ENCODE measurements at regions not wholly inside any gene's neighbourhood (a gene's known extent, or its start where the extent isn't known, plus 50 kb on each side); places are given as distances from the start of the nearest gene placed in this dataset.

GRCh38 chr2:12177455-12178288 lies 431.2 kb downstream of the LPIN1 start:
- DNase-seq: no peak

- DNase-seq: no peak
Observed at GRCh38 chr2:12178289-12179080, 432.1 kb downstream of the LPIN1 start.

GRCh38 chr2:12180031-12180430 lies 433.6 kb downstream of the LPIN1 start:
- no peak for DNase-seq

GRCh38 chr2:12183032-12183645 lies 436.7 kb downstream of the LPIN1 start:
- DNase-seq: no peak

GRCh38 chr2:12192762-12193161 lies 446.3 kb downstream of the LPIN1 start:
- DNase-seq: no peak

- no peak for DNase-seq
Observed at GRCh38 chr2:12194968-12195367, 448.5 kb downstream of the LPIN1 start.

- no peak for DNase-seq
Observed at GRCh38 chr2:12196495-12196894, 450.1 kb downstream of the LPIN1 start.

- no peak for DNase-seq
Observed at GRCh38 chr2:12197133-12197532, 450.7 kb downstream of the LPIN1 start.

- DNase-seq: no peak
Observed at GRCh38 chr2:12199491-12200211, 453.2 kb downstream of the LPIN1 start.

GRCh38 chr2:12201369-12201768 lies 454.9 kb downstream of the LPIN1 start:
- DNase-seq: no peak

- no peak for DNase-seq
Observed at GRCh38 chr2:12202313-12203075, 456.1 kb downstream of the LPIN1 start.

- DNase-seq: no peak
Observed at GRCh38 chr2:12203528-12203927, 457.1 kb downstream of the LPIN1 start.

- DNase-seq: no peak
Observed at GRCh38 chr2:12205086-12205485, 458.7 kb downstream of the LPIN1 start.

GRCh38 chr2:12207491-12207890 lies 461.1 kb downstream of the LPIN1 start:
- DNase-seq: no peak

GRCh38 chr2:12210016-12210933 lies 463.8 kb downstream of the LPIN1 start:
- no peak for DNase-seq

- no peak for DNase-seq
Observed at GRCh38 chr2:12211326-12212175, 465.1 kb downstream of the LPIN1 start.

- no peak for DNase-seq
Observed at GRCh38 chr2:12212841-12213597, 466.6 kb downstream of the LPIN1 start.

- no peak for DNase-seq
Observed at GRCh38 chr2:12217175-12217574, 470.7 kb downstream of the LPIN1 start.

- DNase-seq: no peak
Observed at GRCh38 chr2:12219761-12220160, 473.3 kb downstream of the LPIN1 start.
